Sigmoid colon (tissue), 6 donors: ENCODE measurements at regions not wholly inside any gene's neighbourhood (a gene's known extent, or its start where the extent isn't known, plus 50 kb on each side); places are given as distances from the start of the nearest gene placed in this dataset.

Experiments
- DNase-seq: peaks from one replicate; pipeline ENCODE4 v3.0.0-alpha.2; 2019
- H3K27ac ChIP-seq, 4 donors: fragments of 200-600 bp; sonication (generic); one replicate each; pipeline ENCODE4 v1.5.1; 2016 to 2019; ENCODE audit warnings: mild to moderate bottlenecking in 1 of 4
- H3K27me3 ChIP-seq, 3 donors: fragments of 200-600 bp; sonication (generic); one replicate each; pipeline ENCODE4 v1.5.1; 2019; ENCODE audit warnings: mild to moderate bottlenecking in 1 of 3
- H3K36me3 ChIP-seq, 4 donors: fragments of 200-600 bp; sonication (generic); one replicate each; pipeline ENCODE4 v1.5.1; 2016 to 2019
- H3K4me1 ChIP-seq, 4 donors: fragments of 200-600 bp; sonication (generic); one replicate each; pipeline ENCODE4 v1.5.1; 2017 to 2019
- H3K4me3 ChIP-seq, 4 donors: fragments of 200-600 bp; sonication (generic); one replicate each; pipeline ENCODE4 v1.5.1; 2017 to 2019; ENCODE audit warnings: mild to moderate bottlenecking in 2 of 4, moderate library complexity in 1 of 4
- H3K9me3 ChIP-seq, 4 donors: fragments of 200-600 bp in 3 of 4; sonication (generic) in 3 of 4; one replicate each; pipeline versions ENCODE4 v1.5.1 to v1.6.1; 2013 to 2019
- CTCF ChIP-seq, 4 experiments: fragments of 450-650 bp in 3 of 4; fragments of 200-600 bp in 1 of 4; IDR thresholded peaks; one replicate each; pipeline ENCODE4 v1.5.1; 2016 to 2019; ENCODE audit warnings: antibody characterized with exemption in 4 of 4, mild to moderate bottlenecking in 3 of 4, moderate library complexity in 2 of 4
- EP300 ChIP-seq, 4 donors: sonication (generic); formaldehyde crosslinking; IDR thresholded peaks; one replicate each; pipeline ENCODE4 v1.6.1; 2017; ENCODE audit warnings: antibody characterized with exemption in 4 of 4
- POLR2A ChIP-seq, 2 donors: fragments of 450-650 bp; IDR thresholded peaks; one replicate each; pipeline ENCODE4 v1.6.1; 2016; ENCODE audit warnings: antibody characterized with exemption in 2 of 2, mild to moderate bottlenecking in 2 of 2, moderate library complexity in 2 of 2
- POLR2AphosphoS5 ChIP-seq, 4 donors: sonication (generic); formaldehyde crosslinking; IDR thresholded peaks; one replicate each; pipeline ENCODE4 v1.6.1; 2017; ENCODE audit warnings: antibody characterized with exemption in 4 of 4
- WGBS, 2 donors: extraction: QIAGEN DNeasy Blood & Tissue Kit; methylation state at CpG; one replicate each; pipeline ENCODE4 v1.1.7; 2013; 5-methylcytosine and 5-hydroxymethylcytosine counted together
- intact Hi-C: fragments of 100-400 bp; cut with DNase I; formaldehyde crosslinking; loops from one replicate; pipeline ENCODE4 v1.15.1; 2023
- donor health status: healthy with polysubstance abuse.
- donor health status: healthy.

- H3K9me3 ChIP-seq: no peaks in the 10 kb centered on the region
- no peaks in the 10 kb centered on the region for H3K4me1 ChIP-seq
- no peak overlapping the region for H3K4me3 ChIP-seq
- H3K27ac ChIP-seq: no peak overlapping the region
- WGBS, 2 donors: 11 to 40% methylated on average over 4 of the region's 4 CpGs
- TF ChIP-seq EP300 (IDR thresholded peaks at IDR 0.05) (no peak), POLR2A (IDR thresholded peaks at IDR 0.05) (no peak), POLR2AphosphoS5 (IDR thresholded peaks at IDR 0.05) (no peak), CTCF (IDR thresholded peaks at IDR 0.05) (no peak)
- no peak for DNase-seq
- H3K36me3 ChIP-seq: no peaks in the 10 kb centered on the region
- intact Hi-C loops: no loop called here
- H3K27me3 ChIP-seq: no peaks in the 10 kb centered on the region
These were observed 118.7 kb upstream of the UMPS start for GRCh38 chr3:124611520-124611919.

- 90 to 93% methylated on average over 1 of the region's 1 CpG for WGBS, 2 donors
- TF ChIP-seq CTCF (IDR thresholded peaks at IDR 0.05): no peak
- TF ChIP-seq POLR2AphosphoS5 (IDR thresholded peaks at IDR 0.05): no peak
- TF ChIP-seq EP300 (IDR thresholded peaks at IDR 0.05): no peak
- no peaks in the 10 kb centered on the region for H3K4me1 ChIP-seq
These were observed 114.2 kb upstream of the UMPS start for GRCh38 chr3:124615896-124616543.

GRCh38 chr3:124617177-124617576 is 113.1 kb upstream of the UMPS start:
- Histone ChIP-seq H3K4me1 (no peaks in the 10 kb centered on the region), H3K27ac (no peak overlapping the region), H3K9me3 (no peaks in the 10 kb centered on the region), H3K4me3 (no peak overlapping the region), H3K27me3 (no peaks in the 10 kb centered on the region), H3K36me3 (no peaks in the 10 kb centered on the region)
- intact Hi-C loops: no loop called here
- WGBS, 2 donors: 35 to 85% methylated on average over 1 of the region's 1 CpG
- DNase-seq: no peak
- TF ChIP-seq POLR2A (IDR thresholded peaks at IDR 0.05) (no peak), CTCF (IDR thresholded peaks at IDR 0.05) (no peak)

More at GRCh38 chr3:124615896-124616543, 114.2 kb upstream of the UMPS start:
- no peak for DNase-seq
- Histone ChIP-seq H3K4me3 (no peak overlapping the region), H3K27me3 (no peaks in the 10 kb centered on the region), H3K36me3 (no peaks in the 10 kb centered on the region), H3K27ac (no peak overlapping the region), H3K9me3 (no peaks in the 10 kb centered on the region)
- intact Hi-C loops: no loop called here

- no peaks in the 10 kb centered on the region for H3K4me1 ChIP-seq
- H3K27ac ChIP-seq: no peak overlapping the region
These were observed 110.2 kb upstream of the UMPS start for GRCh38 chr3:124619887-124620599.

More at GRCh38 chr3:124619887-124620599, 110.2 kb upstream of the UMPS start:
- TF ChIP-seq CTCF (IDR thresholded peaks at IDR 0.05) (no peak), EP300 (IDR thresholded peaks at IDR 0.05) (no peak), POLR2A (IDR thresholded peaks at IDR 0.05) (no peak), POLR2AphosphoS5 (IDR thresholded peaks at IDR 0.05) (no peak)
- Histone ChIP-seq H3K9me3 (no peaks in the 10 kb centered on the region), H3K36me3 (no peaks in the 10 kb centered on the region), H3K27me3 (no peaks in the 10 kb centered on the region), H3K4me3 (no peak overlapping the region)
- 64 to 71% methylated on average over 4 of the region's 4 CpGs for WGBS, 2 donors
- intact Hi-C loops: no loop called here
- no peak for DNase-seq
